NCI-H446 (cell line): ENCODE measurements at regions not wholly inside any gene's neighbourhood (a gene's known extent, or its start where the extent isn't known, plus 50 kb on each side); places are given as distances from the start of the nearest gene placed in this dataset.
A peak's percentile ranks its signal among the peaks of the same experiment; 100 is the strongest.
"Not testable (repeated sequence)": the region's sequence is repeated elsewhere in the genome, so short reads cannot be mapped to it uniquely, and the experiment has no call there.

Source experiments
- DNase-seq, 2 experiments: peaks; one replicate each; lab custom pipeline; 2025; lab: John Stamatoyannopoulos, UW

DNA sequence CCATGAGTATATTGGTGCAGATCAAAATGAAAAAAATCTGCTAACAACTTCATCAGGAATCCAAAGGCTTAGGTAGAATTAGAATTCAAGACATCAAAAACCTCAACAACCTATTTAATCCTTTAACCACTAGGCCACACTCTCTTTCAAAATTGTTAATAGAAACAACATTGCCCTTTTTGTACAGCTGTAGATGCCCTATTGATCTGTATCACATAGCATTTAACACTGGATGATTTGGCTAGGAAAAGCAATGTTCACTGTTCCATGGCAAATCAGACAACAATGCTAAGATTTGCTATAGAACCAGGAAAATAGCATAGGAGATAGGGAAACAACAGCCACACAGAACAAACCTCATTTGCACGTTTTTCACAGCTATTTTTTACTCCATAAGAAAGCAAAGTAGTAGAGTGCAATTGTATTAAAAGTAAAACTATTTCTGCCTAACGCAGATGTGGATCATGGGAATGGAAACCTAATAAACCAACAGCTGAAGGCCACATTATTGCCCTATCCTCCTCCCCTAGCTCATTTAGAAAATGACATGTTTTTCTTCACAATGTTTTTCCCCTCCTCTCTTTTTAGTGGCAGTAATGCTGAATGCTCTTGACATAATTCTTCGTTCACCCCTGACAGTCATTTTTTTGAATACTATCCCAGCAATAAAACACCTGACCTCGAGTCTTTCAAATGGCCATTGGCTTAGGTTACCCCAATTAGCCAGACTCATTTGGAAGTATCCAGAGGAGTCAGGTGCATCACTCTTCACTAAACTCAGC is 373.0 kb upstream of the CCNH start:
- DNase-seq = no peak

GRCh38 chr5:87784879-87785495 is 372.3 kb upstream of the CCNH start:
- no peak for DNase-seq

- no peak for DNase-seq
These were observed 371.6 kb upstream of the CCNH start for GRCh38 chr5:87784311-87784710.

DNA sequence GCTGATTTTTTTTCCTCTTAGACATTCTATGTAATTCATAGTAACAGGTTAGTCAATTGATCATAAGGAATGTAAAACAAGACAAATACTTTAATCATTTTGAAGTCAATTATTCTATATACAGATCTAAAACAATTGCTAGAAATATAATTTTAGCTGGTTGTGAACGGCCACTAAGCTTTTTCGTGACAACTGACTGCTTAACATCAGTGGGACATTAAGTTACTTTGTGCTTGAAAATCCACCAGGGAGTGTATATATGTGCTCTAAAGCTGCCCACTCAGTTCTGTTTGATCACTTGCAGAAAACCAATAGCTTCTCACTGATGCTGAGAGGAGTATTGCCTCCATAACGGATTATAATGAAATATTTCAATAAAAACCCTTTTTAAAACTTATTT is 370.2 kb upstream of the CCNH start:
- no peak for DNase-seq

GRCh38 chr5:87781976-87782375 is 369.2 kb upstream of the CCNH start:
- no peak for DNase-seq

DNA sequence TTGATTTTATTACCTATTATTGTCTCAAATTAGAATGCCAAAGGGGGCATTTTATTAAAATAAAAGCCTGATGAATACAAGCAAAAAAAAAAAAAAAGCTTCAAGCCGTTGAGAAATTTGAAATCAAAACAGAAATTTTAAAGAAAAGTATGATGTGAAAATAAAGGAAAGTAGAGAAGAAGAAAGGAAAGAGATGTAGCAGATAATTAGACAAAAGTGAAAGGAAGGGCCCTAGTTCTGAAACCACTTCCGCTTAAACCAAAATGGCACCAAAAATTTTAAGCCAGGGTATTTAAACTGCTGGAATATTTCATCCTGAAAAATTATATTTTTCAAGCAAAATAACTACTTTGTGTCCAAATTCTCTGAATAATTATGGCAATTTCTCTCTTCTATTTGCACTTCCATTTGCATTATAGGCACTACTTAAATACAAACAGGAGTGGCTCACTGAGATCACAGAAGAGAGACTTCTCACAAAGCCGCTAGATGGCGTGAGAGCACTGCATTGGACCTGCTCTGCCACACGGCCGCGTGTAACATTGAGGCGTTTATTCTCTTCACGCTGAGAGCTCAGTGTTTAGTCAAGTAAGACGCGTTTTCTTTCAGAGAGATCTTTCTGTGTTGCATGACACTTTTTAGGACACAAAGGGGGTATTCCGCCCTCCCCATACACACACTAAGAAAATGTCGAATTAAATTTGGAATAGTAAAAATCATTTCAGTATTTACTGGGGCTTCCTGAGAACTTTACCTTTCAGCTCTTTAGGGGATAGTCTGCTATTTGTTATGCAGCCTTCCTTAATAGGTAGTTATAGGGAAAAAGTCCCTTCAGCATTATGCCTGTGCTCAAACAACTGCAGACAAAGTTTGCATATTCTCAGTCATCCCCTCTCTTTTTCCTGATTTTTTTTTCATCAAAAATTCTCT is 368.4 kb upstream of the CCNH start:
- peak; percentile 92 to 93 for DNase-seq

GRCh38 chr5:87778876-87779275 is 366.1 kb upstream of the CCNH start:
- DNase-seq = no peak

GRCh38 chr5:87777877-87778276 is 365.1 kb upstream of the CCNH start:
- DNase-seq = no peak

GRCh38 chr5:87776785-87777184 is 364.1 kb upstream of the CCNH start:
- no peak for DNase-seq

- not testable (repeated sequence) for DNase-seq
These were observed 363.6 kb upstream of the CCNH start for GRCh38 chr5:87776302-87776701.

- no peak for DNase-seq
These were observed 362.5 kb upstream of the CCNH start for GRCh38 chr5:87775228-87775627.

DNA sequence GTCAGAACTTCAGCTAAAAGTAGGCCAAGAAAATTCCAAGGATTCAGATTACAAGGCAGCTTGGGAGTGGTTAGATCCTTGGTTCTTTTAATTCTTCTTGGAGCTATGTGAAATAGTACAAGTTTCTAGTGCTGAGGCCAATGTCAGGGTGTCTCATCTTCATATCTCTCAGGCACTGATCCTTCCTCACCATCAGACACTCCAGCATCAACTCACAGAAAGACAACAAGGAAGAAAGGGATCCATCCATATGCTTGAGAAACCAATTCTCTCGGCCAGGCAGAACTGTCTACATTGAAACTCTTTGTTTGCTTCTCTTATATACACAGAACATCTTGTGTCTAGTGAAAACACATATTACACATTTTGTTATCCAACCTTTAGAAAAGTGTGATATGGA is 362.1 kb upstream of the CCNH start:
- DNase-seq = no peak

DNA sequence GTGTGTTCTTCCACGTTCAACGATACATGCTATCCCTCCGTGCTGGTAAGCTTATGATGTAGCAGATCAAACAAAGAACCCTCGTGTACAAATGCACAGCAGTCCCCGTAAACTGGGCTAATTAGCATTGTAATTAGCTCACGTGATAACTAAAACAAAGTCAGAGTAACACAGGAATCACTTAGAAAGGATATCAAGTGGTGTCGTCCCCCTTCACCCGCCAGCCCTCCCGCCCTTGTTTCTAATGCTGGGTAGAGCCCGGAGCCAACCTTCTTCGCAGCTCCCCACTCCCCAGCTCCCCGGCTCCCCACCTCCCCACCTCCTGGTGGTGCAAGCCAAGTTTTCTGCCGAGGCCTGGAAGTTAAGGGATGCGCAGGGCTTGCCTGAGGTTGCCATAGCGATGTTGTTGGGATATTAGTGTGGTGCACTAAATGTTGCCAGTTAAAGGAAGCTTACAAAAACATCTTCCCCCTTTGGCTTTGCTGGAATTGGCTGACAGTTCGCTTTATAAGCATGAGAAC is 357.9 kb upstream of the CCNH start:
- no peak for DNase-seq

DNA sequence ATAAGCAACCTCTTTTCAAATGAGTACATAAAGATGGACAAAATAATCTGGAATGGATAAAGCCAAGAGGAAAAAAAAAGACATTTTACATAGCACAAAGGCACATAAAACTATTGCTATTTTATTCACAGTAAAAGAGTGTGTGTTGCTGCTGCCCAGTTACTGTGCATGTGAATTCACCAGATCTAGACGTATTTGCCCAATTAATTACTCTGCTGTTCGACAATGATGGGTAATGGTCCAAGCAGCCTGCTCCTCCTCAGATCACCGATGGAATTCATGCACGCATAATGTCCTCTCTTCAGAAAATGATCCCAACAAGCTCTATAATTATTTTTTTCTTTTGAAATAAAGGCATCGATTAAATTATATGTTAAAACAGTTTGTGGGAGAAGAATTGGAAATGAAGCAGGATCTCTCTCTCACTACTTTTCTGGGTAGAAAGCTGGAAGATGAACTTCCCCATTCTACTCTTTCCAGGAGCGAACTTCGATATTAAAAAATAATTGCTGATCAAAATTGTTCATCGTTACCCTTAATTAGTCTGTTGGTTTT is 357.4 kb upstream of the CCNH start:
- DNase-seq = no peak

- DNase-seq = no peak
These were observed 356.4 kb upstream of the CCNH start for GRCh38 chr5:87769157-87769556.

- no peak for DNase-seq
These were observed 355.5 kb upstream of the CCNH start for GRCh38 chr5:87768190-87768589.

DNA sequence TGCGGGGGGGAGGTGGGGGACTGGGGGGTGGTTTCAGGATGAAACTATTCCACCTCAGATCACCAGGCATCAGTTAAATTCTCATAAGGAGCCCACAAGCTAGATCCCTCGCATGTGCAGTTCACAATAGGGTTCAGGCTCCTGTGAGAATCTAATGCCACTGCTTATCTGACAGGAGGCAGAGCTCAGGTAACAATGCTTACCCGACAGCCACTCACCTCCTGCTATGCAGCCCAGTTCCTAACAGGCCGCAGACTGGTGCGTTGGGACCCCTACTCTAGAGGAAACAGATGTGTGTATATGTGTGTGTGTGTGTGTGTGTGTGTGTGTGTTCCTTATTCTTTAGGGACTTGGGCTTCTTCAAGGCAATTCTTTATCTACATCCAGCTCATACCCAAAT is 352.3 kb upstream of the CCNH start:
- DNase-seq = no peak

- DNase-seq = no peak
These were observed 349.9 kb upstream of the CCNH start for GRCh38 chr5:87762631-87763030.

DNA sequence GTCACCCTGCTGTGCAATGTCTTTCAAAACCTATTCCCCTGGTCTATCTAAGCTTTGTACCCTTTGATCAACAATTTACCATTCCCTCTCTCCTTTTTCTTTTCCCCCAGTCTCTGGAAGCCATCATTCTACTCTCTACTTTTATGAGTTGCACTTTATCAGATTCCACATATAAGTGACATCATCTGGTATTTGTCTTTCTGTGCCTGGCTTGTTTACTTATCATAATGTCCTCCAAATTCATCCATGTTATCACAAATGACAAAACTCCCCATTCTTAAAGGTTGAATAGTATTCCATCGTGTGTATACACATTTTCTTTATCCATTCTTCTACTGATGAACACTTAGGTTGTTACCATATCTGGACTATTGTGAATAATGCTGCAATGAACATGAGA is 344.2 kb upstream of the CCNH start:
- DNase-seq = no peak

- no peak for DNase-seq
These were observed 342.6 kb upstream of the CCNH start for GRCh38 chr5:87755360-87755759.

- peak in 1 of 2 experiments; percentile 20 for DNase-seq
These were observed 341.5 kb upstream of the CCNH start for GRCh38 chr5:87754009-87754757.
